Tongue (tissue), 1 donor: ENCODE measurements at regions not wholly inside any gene's neighbourhood (a gene's known extent, or its start where the extent isn't known, plus 50 kb on each side); places are given as distances from the start of the nearest gene placed in this dataset.
A peak's percentile ranks its signal among the peaks of the same experiment; 100 is the strongest.

Source experiments
- DNase-seq: peaks from one replicate; pipeline ENCODE4 v3.0.0-alpha.2; 2015

DNA sequence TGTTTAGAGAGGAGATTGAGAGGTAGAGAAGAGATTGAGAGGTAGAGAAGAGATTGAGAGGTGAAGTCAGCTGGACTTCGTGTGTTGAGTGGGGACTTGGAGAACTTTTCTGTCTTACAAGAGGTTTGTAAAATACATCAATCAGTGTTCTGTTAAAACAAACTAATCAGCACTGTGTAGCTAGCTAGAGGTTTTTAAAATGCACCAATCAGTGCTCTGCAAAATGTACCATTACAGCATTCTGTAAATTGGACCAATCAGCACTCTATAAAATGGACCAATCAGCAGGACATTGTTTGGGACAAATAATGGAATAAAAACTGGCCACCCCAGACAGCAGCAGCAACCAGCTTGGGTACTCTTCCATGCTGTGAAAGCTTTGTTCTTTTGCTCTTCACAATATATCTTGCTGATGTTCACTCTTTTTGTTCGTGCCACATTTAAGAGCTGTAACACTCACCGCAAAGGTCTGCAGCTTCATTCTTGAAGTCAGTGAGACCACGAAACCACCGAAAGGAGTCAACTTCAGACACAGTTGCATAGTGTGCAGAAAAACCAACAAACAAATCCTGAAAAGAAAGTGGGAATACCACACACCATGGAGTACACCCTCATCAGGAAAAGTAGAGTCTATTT, 366.9 kb upstream of the HSFY2 start:
- DNase-seq, result no peak

DNA sequence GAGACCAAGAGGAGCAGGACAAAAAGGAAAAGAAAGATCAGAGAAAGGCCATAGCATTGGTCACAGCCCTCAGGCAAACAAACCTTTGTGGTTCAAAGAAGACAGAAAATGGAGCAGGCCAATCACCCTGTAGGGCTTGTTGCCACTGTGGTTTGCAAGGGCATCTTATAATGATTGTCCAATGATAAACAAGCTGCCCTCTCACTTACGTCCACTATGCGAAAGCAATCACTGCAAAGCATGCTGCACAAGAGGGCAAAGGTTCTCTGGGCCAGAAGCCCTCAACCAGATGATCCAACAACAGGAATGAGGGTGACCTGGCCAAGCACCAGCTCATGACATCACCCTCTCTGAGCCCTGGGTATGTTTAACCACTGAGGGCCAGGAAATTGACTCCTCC, 360.9 kb upstream of the HSFY2 start:
- no peak for DNase-seq

DNA sequence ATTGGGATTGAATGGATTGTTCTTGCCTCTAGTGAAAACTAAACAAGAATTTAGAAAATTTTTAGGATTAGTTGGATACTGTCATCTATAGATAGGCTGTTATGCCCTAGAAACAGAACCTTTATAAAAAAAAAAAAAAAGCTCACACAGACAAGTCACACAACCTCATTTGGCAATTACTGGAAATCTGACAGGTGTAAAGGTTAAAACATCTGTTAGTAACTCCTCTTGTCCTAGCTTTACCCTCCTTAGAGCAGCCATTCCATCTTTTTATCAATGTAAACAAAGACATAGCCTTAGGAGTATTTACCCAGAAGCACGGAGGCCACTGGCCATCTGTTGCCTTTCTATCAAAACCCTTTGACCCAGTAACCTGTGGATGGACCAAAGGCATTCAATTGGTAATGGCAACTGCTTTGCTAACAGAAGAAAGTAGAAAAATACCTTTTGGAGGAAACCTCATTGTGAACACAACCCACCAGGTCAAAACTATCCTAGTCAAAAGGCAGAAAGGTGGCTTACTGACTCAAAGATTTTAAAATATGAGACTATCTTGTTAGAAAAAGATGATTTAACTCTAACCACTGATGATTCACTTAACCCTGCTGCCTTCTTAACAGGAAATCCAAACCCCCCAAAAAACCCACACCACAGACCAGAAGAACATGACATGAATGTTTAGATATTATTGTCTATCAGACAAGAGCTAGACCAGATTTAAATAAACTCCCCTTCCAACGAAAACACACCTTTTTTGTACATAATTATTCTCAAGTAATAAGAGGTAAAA, 357.2 kb upstream of the HSFY2 start:
- no peak for DNase-seq

DNA sequence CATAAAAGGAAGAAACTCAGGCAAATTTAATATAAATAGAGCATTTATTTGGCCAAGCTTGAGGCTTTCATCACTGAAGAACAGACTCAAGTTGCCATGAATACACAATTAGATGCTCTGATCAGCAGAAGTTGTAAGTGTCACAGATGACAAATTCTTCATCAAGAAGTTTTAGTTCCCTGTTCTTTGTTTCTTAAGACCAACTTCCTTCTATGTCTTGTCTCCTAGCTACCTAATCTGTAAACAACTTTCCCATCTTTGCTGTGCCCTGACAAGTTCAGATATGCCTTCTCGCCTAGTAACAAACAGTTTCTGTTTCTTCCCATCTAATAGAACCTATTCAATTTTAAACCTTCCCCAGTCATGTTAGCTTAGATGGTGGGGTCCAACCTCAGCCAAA, 353.4 kb upstream of the HSFY2 start:
- peak; percentile 0 for DNase-seq

DNA sequence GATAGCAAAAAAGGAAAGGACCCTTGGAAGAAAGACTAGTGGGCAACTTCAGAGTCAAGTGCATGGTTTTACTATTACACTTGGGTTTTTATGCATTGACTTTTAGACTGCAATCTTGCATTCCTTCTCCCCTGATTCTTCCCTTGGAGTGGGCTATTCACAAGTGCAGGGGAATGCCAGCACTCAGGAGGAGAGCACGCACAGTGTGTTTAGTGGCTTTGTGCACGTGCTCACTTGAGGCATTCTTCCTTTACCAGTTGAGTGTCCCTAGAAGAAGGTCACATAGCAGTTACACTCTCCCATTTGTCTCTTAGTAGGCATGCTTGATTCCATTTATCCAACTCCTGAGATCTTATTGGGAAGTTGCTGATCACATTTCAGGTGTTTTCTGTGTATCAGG, 351.1 kb upstream of the HSFY2 start:
- no peak for DNase-seq

DNA sequence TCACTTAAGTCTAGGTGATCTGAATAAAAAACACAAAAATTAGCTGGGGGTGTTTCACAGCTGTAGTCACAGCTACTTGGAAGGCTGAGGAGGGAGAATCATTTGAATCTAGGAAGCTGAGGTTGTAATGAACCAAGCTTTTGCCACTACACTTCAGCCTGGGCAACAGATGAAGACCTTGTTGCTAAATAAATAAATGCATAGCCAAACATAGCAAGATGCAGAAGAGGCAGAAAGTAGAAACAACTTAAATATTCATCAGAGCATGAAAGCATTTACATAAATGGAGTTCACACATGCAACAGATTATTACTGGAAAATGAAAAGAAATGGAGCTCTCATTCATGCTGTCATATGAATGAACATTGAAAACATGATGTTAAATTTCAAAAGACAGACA, 348.9 kb upstream of the HSFY2 start:
- no peak for DNase-seq

DNA sequence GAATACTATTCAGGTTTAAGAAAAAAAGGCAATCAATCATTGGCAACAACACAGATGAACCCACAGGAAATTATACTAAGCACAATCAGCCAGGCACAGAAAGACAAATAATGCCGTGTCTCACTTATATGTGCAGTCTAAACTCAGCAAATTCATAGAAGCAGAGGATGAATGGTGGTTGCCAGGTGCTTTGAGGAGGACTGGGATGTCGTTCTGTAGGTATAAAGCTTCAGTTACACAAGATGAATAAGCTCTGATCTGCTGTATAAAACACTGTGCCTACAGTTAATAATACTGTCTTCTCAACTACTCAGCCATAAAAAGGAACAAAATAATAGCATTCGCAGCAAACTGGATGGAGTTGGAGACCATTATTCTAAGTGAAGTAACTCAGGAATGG, 324.8 kb upstream of the HSFY2 start:
- DNase-seq, result no peak

DNA sequence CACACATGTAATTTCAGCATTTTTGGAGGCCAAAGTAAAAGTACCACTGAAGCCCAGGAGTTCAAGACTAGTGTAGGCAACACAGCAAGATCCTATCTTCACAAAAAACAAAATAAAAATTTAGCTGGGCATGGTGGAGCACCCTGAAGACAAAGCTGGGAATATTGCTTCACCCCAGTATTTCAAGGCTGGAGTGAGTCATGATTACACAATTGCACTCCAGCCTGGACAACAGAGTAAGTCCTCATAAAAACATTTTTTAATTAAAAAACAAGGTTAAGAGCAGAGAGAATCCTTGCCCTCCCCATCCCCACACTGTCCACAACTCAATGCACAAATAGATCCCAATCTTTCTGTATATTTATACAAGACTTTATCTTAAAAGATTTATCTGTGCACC, 321.9 kb upstream of the HSFY2 start:
- DNase-seq, result no peak

DNA sequence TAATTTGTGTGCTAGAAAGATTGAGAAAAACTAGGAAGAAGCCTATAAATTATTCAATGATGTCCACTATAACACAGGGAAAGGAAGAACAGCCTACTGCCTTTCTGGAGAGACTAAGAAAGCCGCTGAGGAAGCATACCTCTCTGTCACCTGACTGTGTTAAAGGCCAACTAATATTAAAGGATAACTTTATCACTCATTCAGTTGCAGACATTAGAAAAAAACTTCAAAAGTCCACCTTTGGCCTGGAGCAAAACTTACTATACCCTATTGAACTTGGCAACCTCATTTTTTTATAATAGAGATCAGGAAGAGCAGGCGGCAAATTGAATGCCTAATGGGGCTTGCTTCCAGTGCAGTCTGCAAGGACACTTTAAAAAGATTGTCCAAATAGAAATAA, 309.5 kb upstream of the HSFY2 start:
- no peak for DNase-seq

DNA sequence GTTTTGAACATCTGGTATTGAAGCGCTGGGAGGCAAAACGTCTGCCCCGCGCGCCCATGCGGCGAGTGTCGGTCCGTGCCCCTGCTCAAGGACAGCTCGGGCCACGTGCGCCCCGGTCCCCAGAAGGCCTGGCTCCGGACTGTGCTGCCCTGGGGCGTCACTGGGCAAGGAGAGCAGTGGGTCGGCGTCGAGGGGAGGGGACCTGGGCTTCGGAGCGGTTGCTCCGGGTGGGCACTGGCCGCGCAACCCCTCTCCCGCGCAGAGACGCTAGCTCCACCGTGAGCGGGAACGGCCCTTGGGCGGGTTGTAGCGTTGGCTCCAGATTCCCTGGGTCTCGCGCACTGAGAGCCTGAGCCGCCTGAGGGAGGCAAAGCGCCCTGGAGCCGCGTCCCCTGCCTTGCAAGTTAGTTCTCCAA, 304.2 kb upstream of the HSFY2 start:
- peak; percentile 56 for DNase-seq

DNA sequence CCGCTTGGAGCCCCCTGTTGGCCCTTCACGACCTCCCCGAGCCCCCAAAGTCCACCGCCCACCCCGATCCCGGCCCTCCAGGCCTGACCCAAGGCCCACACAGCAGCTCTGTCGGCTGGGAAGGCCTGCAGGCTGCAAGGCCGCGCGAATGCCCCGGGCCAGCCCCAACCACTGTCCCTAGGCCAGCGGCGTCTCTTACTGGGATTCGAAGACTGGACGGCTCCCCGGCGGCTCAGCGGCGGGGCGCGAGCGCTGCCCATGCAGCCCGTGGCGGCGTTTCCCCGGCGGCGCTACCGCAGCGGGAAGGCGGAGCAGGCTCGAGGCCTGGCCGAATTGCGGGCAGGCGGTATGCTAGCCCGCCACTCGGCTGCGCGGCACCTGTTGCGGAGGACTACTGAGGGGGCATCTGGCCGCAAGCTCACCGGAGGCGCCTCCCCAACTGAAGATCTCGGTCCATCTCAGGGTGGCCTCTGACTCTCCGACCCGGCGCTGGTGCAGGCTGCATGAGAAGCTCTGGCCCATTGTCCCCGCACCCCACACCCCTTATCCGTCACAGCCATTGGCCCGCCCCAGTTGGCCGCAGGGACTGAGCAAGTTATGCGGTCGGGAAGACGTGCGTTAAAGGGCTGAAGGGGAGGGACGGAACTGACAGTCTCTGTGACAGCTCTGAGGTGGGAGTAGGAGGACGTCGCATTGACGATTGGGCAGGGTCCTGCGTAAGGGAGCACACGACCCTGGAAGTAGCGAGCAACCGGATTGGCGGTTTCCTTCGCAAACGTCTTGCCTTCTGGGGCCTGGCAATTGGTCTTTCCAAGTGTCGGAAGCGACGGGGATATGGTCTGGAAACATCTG, 303.5 kb upstream of the HSFY2 start:
- DNase-seq, result peak; percentile 90

DNA sequence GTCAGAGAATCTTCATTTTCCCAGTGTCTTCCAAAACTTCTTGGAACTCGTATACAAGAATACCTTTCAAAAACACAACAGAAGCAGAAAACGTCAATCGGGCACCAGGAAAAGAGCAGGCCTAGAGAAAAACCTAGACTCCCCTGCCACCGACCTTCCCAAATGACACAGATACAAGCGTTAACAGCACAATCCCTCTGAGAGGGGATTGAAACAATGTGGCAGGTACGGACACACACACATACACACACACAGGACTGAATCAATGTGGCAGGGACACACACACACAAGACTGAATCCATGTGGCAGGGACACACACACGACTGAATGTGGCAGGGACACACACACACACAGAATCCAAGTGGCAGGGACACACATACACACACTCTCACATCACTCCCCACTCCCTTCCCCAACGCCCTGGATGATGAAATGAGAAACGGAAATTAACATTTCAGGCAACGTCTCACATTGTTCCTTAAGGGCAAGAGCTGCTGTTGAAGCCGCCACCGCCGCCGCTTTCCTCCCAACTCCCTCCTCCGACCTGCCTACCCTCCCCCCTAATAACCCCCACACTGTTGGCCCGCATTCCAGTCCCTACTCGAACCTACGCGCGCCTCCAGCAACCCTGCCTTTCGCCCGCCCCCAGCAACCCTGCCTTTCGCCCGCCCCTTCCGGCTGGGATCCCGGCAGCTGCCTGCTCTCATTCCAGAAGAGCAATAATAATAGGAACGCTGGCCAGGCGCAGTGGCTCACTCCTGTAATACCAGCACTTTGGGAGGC, 302.1 kb upstream of the HSFY2 start:
- DNase-seq, result peak; percentile 89

DNA sequence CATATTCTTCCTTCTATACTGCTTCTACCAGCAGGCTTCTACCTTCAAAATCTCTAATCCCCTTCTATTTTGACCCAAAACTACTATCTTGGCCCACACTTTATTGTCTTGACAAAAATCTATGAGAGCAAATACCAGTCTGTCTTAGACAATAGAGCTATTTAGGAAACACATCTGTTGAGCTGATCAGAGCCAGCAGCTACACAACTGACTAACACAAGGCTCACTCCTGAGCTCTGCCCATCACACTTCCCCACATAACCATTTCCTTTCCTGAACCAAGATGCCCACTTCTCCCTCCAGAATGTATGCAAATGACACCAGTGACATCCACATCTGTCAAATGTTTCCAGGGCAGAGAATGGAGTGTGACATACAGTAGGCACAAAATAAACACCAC, 293.9 kb upstream of the HSFY2 start:
- DNase-seq, result no peak

DNA sequence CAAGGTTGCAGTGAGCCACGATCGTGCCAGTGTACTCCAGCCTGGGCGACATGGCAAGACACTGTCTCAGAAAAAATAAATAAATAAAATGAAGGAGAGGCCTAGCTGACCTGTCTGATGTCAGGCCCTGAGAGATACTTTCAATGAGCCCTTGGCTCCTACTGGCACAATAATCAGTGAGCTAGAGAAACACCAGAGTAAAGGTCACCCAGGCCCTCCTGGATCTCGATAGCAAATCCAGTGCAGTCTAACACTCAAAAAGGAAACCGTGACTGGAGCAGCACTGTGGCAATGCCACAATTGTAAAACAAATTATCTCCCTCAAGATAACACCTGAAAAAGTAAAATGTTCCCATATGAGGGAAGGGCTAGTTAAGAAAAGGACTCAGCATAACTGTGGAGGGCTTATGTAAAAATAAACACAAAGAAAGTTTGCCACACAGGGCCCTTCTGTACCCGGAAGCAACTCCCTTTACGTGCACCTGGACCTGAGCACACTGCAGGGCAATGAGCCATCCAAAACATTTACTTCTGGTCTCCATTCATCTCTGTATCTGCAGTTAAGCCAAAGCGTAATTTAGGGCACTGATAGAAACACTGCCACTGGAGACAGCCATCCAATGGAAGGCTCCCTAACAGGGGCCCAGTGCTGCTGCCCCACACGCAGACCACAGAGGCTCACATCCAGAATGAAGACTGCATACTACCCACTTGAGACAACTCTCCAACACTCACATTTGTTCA, 293.1 kb upstream of the HSFY2 start:
- DNase-seq, result no peak

DNA sequence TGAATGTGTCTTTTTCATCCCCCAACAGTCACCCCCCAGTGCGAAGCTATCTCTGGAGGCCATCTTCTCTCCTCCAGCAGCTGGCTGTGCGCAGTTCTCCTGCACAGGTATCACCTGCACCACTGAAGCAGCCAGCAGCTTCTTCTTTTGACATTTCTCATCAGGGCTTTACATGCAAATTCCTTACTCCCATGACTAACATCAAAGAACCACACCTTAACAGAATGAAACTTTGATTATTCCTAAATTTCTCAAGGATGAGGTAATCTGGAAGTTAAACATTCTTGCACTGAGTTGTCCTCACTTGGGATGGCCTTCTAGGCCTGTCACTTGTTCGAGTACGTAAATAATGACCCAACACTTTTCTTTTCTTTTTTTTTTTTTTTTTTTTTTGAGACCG, 291.6 kb upstream of the HSFY2 start:
- no peak for DNase-seq

DNA sequence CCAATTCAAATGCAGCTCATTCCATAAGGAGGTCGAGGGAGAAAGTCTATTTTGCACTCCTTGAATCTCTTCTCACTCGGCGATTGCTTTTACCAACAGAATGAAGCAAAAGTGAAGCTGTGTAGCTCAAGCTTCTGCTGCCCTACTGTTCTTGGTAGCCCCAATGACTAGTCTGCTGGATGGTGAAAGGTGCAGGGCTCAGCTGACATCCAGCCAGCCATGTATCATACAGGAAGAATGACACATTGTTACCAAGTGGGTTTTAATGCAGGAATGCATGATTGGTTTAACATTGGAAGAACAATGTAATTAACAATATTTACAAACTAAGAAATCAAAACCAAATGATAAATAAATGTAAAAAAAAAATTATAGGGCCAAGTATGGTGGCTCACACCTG, 286.2 kb upstream of the HSFY2 start:
- DNase-seq, result no peak

DNA sequence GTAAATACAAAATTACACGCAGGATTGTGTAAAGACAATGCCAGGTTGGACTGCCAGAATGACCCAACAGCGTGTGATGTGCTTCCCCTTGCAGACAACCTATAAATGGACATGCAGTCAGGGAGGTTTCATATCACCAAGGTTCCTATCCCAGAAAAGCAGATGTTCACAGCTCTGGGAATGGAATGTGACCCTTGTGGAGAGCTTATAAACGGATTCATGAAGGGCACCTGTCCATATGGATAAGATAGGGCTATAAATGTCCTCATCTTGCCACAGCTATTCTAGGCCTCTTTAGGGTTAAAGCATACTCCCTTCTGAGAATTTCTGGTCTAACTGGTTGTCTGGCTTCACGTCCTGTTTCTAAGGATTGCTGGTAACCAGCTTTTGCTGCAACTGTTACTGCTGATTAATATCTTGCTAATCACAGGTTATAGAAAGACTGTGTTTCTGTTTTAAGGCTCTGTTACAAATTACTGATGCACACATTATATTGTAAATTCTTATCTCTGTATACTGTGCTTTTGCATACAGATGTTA, 285.4 kb upstream of the HSFY2 start:
- DNase-seq, result peak; percentile 22

DNA sequence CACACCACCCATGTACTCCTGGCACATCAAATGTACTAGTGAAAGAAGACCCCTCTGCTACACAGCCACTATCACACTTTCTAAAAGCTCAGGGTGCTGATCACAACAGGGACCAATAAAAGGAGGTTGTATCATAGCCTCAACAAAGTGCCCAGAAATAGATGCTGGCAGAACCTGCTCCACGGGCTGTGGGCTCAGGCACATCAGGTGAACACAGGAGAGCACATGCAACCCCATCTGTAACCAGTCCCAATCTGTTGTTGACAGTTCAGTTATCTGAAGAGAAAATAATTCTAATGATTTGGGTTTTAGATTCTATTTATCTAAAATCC, 282.6 kb upstream of the HSFY2 start:
- DNase-seq, result no peak

DNA sequence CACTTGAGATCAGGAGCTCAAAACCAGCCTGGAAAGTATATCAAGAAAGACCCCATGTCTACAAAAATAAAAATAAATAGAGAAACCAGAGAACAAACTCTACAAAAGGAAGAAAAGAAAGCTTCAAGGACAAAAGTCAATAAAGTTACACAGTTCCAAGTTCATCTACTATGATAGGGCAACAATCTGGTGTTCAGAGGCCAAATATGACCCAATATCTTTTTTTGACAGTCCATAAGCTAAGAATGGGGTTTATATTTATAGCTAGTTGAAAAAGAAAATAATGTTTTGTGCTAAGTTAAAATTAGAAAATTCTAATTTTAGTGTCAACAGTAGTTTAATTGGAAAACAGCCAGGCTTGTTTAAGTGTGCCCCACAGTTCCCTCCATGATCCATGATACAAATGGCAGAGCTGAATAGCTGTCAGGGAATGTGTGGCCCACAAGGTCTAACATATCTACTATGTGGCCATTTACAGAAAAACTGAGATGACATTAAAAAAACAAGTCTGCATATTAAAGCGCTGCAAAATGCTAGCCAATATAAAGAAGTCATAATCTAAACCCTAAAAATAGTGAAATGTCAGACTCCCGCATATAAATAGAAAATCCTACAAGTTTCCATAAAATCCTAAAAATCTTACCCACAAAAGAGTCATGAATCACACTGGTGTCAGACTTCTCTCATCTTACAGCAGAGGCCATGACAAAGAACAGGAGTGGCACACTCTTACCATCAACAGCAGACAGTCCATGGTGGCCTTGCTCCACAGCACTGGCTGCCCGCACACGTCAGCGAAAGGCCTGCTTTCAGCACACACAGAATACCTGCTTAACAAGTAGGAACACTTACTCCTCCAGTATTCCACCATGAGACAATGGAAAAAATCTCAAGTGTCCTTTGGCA, 281.9 kb upstream of the HSFY2 start:
- peak; percentile 17 for DNase-seq

DNA sequence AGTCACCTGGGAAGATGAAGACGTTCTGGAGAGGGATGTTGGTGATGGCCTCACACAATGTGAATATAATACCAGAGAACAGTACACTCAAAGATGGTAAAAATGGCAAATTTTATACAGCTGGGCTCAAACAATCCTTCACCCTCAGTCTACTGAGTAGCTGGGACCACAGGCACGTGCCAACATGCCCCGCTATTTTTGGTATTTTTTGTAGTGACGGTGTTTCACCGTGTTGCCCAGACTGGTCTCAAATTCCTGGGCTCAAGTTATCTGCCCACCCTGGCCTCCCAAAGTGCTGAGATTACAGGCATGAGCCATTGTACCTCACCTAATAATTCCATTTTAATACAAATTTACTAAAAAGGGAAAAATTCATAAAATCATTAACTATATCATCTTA, 280.3 kb upstream of the HSFY2 start:
- DNase-seq, result no peak

DNA sequence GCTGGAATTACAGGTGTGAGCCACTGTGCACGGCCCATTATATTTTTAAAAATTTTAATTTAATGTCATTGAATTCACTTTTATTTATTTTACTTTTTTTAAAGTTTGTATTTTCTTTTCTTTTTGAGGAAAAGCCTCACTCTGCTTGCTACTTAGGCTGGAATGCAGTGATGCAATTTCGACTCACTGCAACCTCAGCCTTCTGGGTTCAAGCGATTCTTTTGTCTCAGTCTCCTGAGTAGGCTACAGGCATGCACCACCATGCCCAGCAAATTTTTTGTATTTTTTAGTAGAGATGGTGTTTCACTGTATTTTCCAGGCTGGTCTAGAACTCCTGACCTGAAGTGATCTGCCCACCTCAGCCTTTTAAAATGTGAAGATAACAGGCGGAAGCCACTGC, 277.5 kb upstream of the HSFY2 start:
- no peak for DNase-seq
